ENCODE measurements at regions not wholly inside any gene's neighbourhood (a gene's known extent, or its start where the extent isn't known, plus 50 kb on each side); places are given as distances from the start of the nearest gene placed in this dataset.

- TF ChIP-seq, protein P1, sequence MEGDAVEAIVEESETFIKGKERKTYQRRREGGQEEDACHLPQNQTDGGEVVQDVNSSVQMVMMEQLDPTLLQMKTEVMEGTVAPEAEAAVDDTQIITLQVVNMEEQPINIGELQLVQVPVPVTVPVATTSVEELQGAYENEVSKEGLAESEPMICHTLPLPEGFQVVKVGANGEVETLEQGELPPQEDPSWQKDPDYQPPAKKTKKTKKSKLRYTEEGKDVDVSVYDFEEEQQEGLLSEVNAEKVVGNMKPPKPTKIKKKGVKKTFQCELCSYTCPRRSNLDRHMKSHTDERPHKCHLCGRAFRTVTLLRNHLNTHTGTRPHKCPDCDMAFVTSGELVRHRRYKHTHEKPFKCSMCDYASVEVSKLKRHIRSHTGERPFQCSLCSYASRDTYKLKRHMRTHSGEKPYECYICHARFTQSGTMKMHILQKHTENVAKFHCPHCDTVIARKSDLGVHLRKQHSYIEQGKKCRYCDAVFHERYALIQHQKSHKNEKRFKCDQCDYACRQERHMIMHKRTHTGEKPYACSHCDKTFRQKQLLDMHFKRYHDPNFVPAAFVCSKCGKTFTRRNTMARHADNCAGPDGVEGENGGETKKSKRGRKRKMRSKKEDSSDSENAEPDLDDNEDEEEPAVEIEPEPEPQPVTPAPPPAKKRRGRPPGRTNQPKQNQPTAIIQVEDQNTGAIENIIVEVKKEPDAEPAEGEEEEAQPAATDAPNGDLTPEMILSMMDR (conservative IDR thresholded peaks at IDR 0.05; ENCODE audit: low read depth, low read length) = no peak
Observed at GRCh38 chr4:138964716-138965426, 50.7 kb upstream of the NOCT start.

DNA sequence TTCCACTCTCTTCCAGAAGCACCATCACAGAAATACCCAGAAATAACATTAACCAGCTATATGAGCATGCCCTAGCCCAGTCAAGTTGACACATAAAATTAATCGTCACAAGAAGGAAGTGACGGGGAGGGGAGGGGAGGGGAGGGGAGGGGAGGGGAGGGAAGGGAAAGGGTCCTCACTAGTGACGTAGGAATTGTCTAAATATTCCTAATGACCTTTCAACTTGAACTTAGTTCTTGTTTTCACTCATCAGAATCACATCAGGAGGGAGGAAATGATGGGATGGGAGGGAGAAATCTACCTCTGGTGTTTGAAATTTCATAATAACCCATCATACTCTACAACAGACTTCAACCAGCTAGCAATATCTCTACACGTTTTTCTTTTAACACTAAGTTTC is 52.2 kb upstream of the NOCT start:
- no peak overlapping the region for H3K4me3 ChIP-seq (ENCODE audit: low read depth, low read length)
- DNase-seq (ENCODE audit: low read depth) = no peak
- TF ChIP-seq, protein P1 (conservative IDR thresholded peaks at IDR 0.05; ENCODE audit: low read depth, low read length) = no peak

More at GRCh38 chr4:138964716-138965426, 50.7 kb upstream of the NOCT start:
- no peak overlapping the region for H3K4me3 ChIP-seq (ENCODE audit: low read depth, low read length)
- no peak for DNase-seq (ENCODE audit: low read depth)

- no peak overlapping the region for H3K4me3 ChIP-seq (ENCODE audit: low read depth, low read length)
- TF ChIP-seq, protein P1 (conservative IDR thresholded peaks at IDR 0.05; ENCODE audit: low read depth, low read length) = no peak
- no peak for DNase-seq (ENCODE audit: low read depth)
Observed at GRCh38 chr4:138961664-138962063, 53.9 kb upstream of the NOCT start.

- TF ChIP-seq, protein P1 (conservative IDR thresholded peaks at IDR 0.05; ENCODE audit: low read depth, low read length) = no peak
- no peak for DNase-seq (ENCODE audit: low read depth)
Observed at GRCh38 chr4:138961129-138961528, 54.5 kb upstream of the NOCT start.

GRCh38 chr4:138960175-138960710 is 55.3 kb upstream of the NOCT start:
- H3K4me3 ChIP-seq (ENCODE audit: low read depth, low read length) = no peak overlapping the region
- TF ChIP-seq, protein P1 (conservative IDR thresholded peaks at IDR 0.05; ENCODE audit: low read depth, low read length) = no peak
- DNase-seq (ENCODE audit: low read depth) = no peak

More at GRCh38 chr4:138961129-138961528, 54.5 kb upstream of the NOCT start:
- no peak overlapping the region for H3K4me3 ChIP-seq (ENCODE audit: low read depth, low read length)

DNA sequence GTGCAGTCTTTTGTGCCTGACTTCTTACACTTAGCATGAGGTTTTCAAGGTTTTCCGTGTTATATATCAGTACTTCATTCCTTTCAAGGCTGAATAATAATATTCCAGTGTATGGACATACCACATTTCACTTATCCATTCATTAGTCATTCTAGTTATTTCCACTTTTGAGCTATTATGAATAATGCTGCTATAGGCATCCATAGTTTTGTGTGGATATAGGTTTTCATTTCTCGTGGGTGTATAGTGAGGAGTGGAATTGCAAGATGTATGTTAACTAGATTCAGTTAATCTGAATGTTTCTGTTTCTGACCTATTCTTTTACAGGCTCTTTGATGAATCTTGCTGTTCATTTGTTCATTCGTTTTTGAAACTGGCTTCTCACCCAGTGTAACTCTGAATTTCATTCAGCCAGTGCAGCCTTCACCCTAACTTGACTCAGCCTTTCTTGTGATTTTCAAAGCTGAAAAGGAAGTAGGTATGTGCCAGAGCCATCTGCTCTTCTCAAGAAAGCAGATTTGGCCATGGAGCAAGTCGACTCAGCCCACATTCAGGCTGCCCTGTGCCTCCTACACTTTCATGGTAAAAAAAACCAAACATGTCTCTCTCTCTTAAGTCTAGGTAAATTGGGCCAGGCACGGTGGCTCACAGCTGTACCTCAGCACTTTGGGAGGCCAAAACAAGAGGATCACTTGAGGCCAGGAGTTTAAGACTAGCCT is 56.3 kb upstream of the NOCT start:
- no peak for DNase-seq (ENCODE audit: low read depth)
- no peak overlapping the region for H3K4me3 ChIP-seq (ENCODE audit: low read depth, low read length)
- TF ChIP-seq, protein P1 (conservative IDR thresholded peaks at IDR 0.05; ENCODE audit: low read depth, low read length) = no peak

Data from epithelial cell of proximal tubule (primary cell).